K562 (cell line): ENCODE measurements at regions not wholly inside any gene's neighbourhood (a gene's known extent, or its start where the extent isn't known, plus 50 kb on each side); places are given as distances from the start of the nearest gene placed in this dataset.
A peak's percentile ranks its signal among the peaks of the same experiment; 100 is the strongest.

ENCODE experiments used
- ATAC-seq: fragments of 200-7000 bp; cut with Tn5 transposase; 3 replicates; pipeline ENCODE4 v1.9.1; 2020; ENCODE audit warnings: moderate library complexity
- BruUV-seq: library from RNA; stranded (reverse); fragments of 400-500 nt; replicated peaks from 2 replicates; lab custom pipeline; 2021; lab: Mats Ljungman, UMichigan
- CTCF ChIA-PET: fragments of 300-600 bp; formaldehyde crosslinking; extraction: SDS; loops from one replicate; lab custom pipeline; 2021; ENCODE audit warnings: low intra/inter-chr PET ratio; lab: Yijun Ruan, JAX
- POLR2A ChIA-PET: fragments of 300-600, 350-650 bp; sonication (Branson Sonifier 250); formaldehyde crosslinking; extraction: SDS; loops from one replicate; lab custom pipeline; 2021; ENCODE audit warnings: antibody characterized with exemption, inconsistent platforms; lab: Yijun Ruan, JAX
- DNase-seq, 4 experiments: peaks; one replicate each; pipeline versions ENCODE4 v3.0.0 to v3.0.0-alpha.2; 2011 to 2018; ENCODE audit warnings: low spot score in 3 of 4, mixed read lengths in 3 of 4; ENCODE audit errors: extremely low read depth in 1 of 4
- FAIRE-seq: peaks from 2 replicates; lab custom pipeline; 2011; peaks lifted over from hg19 to GRCh38; lab: Jason Lieb, UNC
- H2AFZ ChIP-seq: 2 replicates; pipeline ENCODE4 v1.6.0; 2011; ENCODE audit warnings: low read depth, low read length, control low read depth, inconsistent platforms
- H3K27ac ChIP-seq: fragments of 200-600 bp; 3 replicates; pipeline ENCODE4 v1.8.0; 2011; ENCODE audit warnings: low read depth, mild to moderate bottlenecking, control low read depth, inconsistent platforms, low read length, moderate library complexity, mixed read lengths; ENCODE audit errors: extremely low read depth
- H3K27me3 ChIP-seq, 2 experiments: fragments of 300-600 bp in 1 of 2; 2 replicates in 1 of 2; 3 replicates in 1 of 2; pipeline versions ENCODE4 v1.6.0 to v1.8.0; 2011; ENCODE audit warnings: inconsistent platforms in 2 of 2, low read length in 2 of 2, mild to moderate bottlenecking in 1 of 2, mixed read lengths in 1 of 2, moderate library complexity in 1 of 2; ENCODE audit not compliant: control insufficient read depth in 2 of 2, insufficient read depth in 2 of 2
- H3K36me3 ChIP-seq: fragments of 300-600 bp; 3 replicates; pipeline ENCODE4 v1.8.0; 2011; ENCODE audit warnings: mild to moderate bottlenecking, low read length, inconsistent platforms; ENCODE audit not compliant: control insufficient read depth, insufficient read depth
- H3K4me1 ChIP-seq, 2 experiments: fragments of 200-600 bp in 1 of 2; replicated peaks in 1 of 2; 2 replicates in 1 of 2; 3 replicates in 1 of 2; pipeline versions ENCODE4 v1.5.1 to v1.8.0; 2011; ENCODE audit warnings: inconsistent platforms in 2 of 2, low read length in 2 of 2, mild to moderate bottlenecking in 1 of 2, mixed read lengths in 1 of 2, moderate library complexity in 1 of 2; ENCODE audit not compliant: control insufficient read depth in 2 of 2, insufficient read depth in 2 of 2
- H3K4me2 ChIP-seq: 2 replicates; pipeline ENCODE4 v1.6.1; 2011; ENCODE audit warnings: low read length, control low read depth, inconsistent platforms, mixed read lengths; ENCODE audit not compliant: insufficient read depth
- H3K4me3 ChIP-seq: fragments of 200-600 bp; sonication (generic), shearing (Covaris generic); 2 replicates; pipeline ENCODE4 v1.5.1; 2016; ENCODE audit warnings: control low read depth, inconsistent platforms
- H3K79me2 ChIP-seq: fragments of 200-600 bp; 3 replicates; pipeline ENCODE4 v1.8.0; 2011; ENCODE audit warnings: low read length, inconsistent platforms; ENCODE audit not compliant: control insufficient read depth, insufficient read depth
- H3K9ac ChIP-seq, 2 experiments: 2 replicates each; pipeline versions ENCODE4 v1.6.0 to v1.6.1; 2011; ENCODE audit warnings: low read depth in 2 of 2, low read length in 2 of 2, control low read depth in 1 of 2, inconsistent platforms in 1 of 2, mild to moderate bottlenecking in 1 of 2, mixed read lengths in 1 of 2; ENCODE audit not compliant: insufficient read depth in 1 of 2
- H3K9me1 ChIP-seq: one replicate; pipeline ENCODE4 v1.6.0; 2011; ENCODE audit warnings: inconsistent platforms, mild to moderate bottlenecking, low read length, moderate library complexity; ENCODE audit not compliant: control insufficient read depth, insufficient read depth
- H3K9me3 ChIP-seq: replicated peaks from 2 replicates; pipeline ENCODE4 v1.5.1; 2011; ENCODE audit warnings: low read depth, low read length, inconsistent platforms; ENCODE audit not compliant: control insufficient read depth, insufficient read depth
- H4K20me1 ChIP-seq: replicated peaks from 2 replicates; pipeline ENCODE4 v1.6.1; 2011; ENCODE audit warnings: low read length, inconsistent platforms, mixed read lengths; ENCODE audit not compliant: control insufficient read depth, insufficient read depth
- AFF4 ChIP-seq: sonication (generic); formaldehyde crosslinking; IDR thresholded peaks from 2 replicates; pipeline ENCODE4 v1.8.0; 2023; ENCODE audit warnings: mild to moderate bottlenecking, missing genetic modification reagents
- CEBPB ChIP-seq: fragments of 450-650 bp; IDR thresholded peaks from 2 replicates; pipeline ENCODE4 v1.6.1; 2016; ENCODE audit warnings: missing genetic modification characterization, missing compliant biosample characterization
- WGBS: fragments of 100-300 bp; shearing (Covaris generic); methylation state at CpG from one replicate; pipeline ENCODE4 v1.1.6; 2016; ENCODE audit warnings: low coverage, mixed read lengths; ENCODE audit not compliant: insufficient coverage; ENCODE audit errors: missing lambda C conversion rate; 5-methylcytosine and 5-hydroxymethylcytosine counted together
- in situ Hi-C: fragments of 300-500 bp; cut with MboI; formaldehyde crosslinking; loops from 4 replicates; pipeline ENCODE4 v1.15.0; 2018; ENCODE audit warnings: inconsistent platforms, mixed read lengths
- intact Hi-C: fragments of 100-400 bp; cut with micrococcal nuclease; formaldehyde crosslinking; loops from 2 replicates; pipeline ENCODE4 v1.14.2; 2022

- Histone ChIP-seq H3K27me3 (no peaks in the 10 kb centered on the region), H3K79me2 (no peaks in the 10 kb centered on the region), H4K20me1 (no peaks in the 10 kb centered on the region), H3K9me1 (no peaks in the 10 kb centered on the region), H2AFZ (no peak overlapping the region), H3K4me3 (no peak overlapping the region), H3K9me3 (no peaks in the 10 kb centered on the region), H3K9ac (no peak overlapping the region), H3K4me2 (no peak overlapping the region), H3K4me1 (no peaks in the 10 kb centered on the region), H3K27ac (no peak overlapping the region)
- POLR2A ChIA-PET: no interaction called here
- no peak for ATAC-seq
- no peak for DNase-seq
- 50% methylated on average over 1 of the region's 1 CpG for WGBS
- intact Hi-C loops: no loop called here
- in situ Hi-C loops: no loop called here
- no TSS peak for BruUV-seq
- TF ChIP-seq CEBPB (tag) (0 out of 2 replicates have a peak, but pooled peaks have one; percentile 21), AFF4 (CRISPR knock-in tag) (no peak)
- TF ChIP-seq, all 486 proteins: peak for 1
- no peak for FAIRE-seq
- CTCF ChIA-PET: interaction anchor here (0.7 kb wide), 1 partner anchor 10 kb away, joined by 3 read pairs; no protein-coding TSS in a partner anchor
- H3K36me3 ChIP-seq: no peaks in the 10 kb centered on the region
Measured at GRCh38 chr2:145584353-145584752, 1064.4 kb upstream of the ZEB2 start.
